ENCODE measurements at regions not wholly inside any gene's neighbourhood (a gene's known extent, or its start where the extent isn't known, plus 50 kb on each side); places are given as distances from the start of the nearest gene placed in this dataset.
"Not testable (repeated sequence)": the region's sequence is repeated elsewhere in the genome, so short reads cannot be mapped to it uniquely, and the experiment has no call there.

- DNase-seq (ENCODE audit: low read depth, low spot score) = not testable (repeated sequence)
These were observed 130.4 kb downstream of the PLCE1 start for GRCh38 chr10:94124147-94124546.

GRCh38 chr10:94125268-94125667 is 131.5 kb downstream of the PLCE1 start:
- DNase-seq (ENCODE audit: low read depth, low spot score) = not testable (repeated sequence)

- DNase-seq (ENCODE audit: low read depth, low spot score) = peak; percentile 78
These were observed 132.1 kb downstream of the PLCE1 start for GRCh38 chr10:94125856-94126255.

- DNase-seq (ENCODE audit: low read depth, low spot score) = peak; percentile 84
These were observed 135.8 kb downstream of the PLCE1 start for GRCh38 chr10:94129393-94130130.

DNA sequence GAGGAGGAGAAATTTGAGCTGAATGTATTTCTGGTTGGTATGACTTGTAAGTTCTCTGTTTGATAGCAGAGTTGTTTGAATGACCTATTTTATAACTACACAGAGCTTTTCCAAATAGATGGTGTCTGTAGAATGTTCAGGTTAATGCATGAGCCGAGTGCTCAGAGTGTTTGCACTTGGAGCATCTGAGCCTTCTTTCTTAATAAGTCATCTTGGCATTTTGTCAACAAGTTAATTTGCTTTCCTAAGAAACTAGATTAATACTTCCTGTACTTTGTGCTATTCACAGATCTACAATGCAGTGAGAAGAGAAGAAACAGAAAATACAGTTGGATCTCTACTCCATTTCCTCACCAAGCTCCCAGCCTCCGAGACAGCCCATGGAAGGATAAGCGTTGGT is 138.2 kb downstream of the PLCE1 start:
- peak; percentile 42 for DNase-seq (ENCODE audit: low read depth, low spot score)

- DNase-seq (ENCODE audit: low read depth, low spot score) = peak; percentile 71
These were observed 139.5 kb downstream of the PLCE1 start for GRCh38 chr10:94133239-94133638.

DNA sequence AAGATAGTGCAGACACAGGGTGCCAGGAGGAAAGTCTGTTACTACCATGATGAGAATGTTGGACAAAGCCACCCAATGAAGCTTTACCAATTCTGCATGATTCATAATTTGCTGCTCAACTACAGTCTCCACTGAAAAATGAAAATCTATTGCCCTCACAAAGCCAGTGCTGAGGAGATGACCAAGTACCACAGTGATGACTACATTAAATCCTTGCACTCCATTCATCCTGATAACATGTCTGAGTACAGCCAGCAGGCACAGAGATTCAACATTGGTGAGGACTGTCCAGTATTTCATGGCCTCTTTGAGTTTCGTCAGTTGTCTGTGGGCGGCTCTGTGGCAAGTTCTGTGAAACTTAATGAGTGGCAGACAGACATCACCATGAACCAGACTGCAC is 144.0 kb downstream of the PLCE1 start:
- DNase-seq (ENCODE audit: low read depth, low spot score) = no peak

GRCh38 chr10:94138391-94138790 is 144.7 kb downstream of the PLCE1 start:
- peak; percentile 7 for DNase-seq (ENCODE audit: low read depth, low spot score)

DNA sequence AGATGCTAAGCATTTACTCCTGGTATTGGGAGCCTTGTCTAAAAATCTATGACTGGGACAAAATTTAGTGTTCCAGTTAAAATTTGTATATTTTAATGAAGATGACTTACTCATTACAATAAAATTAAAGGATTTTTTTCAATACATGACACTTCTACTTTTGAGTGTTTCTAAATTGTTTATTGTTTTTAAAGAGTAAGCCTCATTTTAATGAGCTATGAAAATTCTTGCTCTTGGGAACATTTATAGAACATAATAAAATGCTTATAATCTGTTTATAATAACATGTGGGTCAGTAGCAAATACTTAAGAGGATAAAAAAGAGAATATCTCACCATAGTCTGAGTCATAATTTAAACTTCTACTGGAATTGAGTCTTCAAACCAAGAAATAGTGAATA is 149.5 kb downstream of the PLCE1 start:
- DNase-seq (ENCODE audit: low read depth, low spot score) = no peak

GRCh38 chr10:94146313-94146712 is 152.6 kb downstream of the PLCE1 start:
- no peak for DNase-seq (ENCODE audit: low read depth, low spot score)

DNA sequence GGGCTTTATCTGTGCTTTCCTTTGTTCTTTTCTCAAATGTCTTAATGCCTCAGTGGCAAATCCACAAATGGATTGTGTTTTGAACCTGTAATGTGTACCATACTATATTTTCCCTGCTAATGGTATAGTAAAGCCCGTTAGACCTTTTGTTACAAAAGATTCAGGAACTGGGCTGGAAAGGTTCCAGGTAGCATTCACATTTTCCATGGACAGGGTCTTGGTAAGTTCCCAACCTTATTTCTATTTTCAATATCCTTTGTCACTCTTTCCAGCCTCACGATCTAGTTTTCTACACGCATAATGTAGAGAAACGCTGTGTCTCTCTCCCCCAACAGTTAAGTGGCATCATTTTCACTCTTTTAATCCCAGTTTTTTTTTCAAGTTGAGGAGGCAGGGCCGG is 153.0 kb downstream of the PLCE1 start:
- DNase-seq (ENCODE audit: low read depth, low spot score) = no peak

GRCh38 chr10:94149702-94150101 is 156.0 kb downstream of the PLCE1 start:
- DNase-seq (ENCODE audit: low read depth, low spot score) = no peak

GRCh38 chr10:94150541-94151184 is 156.9 kb downstream of the PLCE1 start:
- no peak for DNase-seq (ENCODE audit: low read depth, low spot score)

DNA sequence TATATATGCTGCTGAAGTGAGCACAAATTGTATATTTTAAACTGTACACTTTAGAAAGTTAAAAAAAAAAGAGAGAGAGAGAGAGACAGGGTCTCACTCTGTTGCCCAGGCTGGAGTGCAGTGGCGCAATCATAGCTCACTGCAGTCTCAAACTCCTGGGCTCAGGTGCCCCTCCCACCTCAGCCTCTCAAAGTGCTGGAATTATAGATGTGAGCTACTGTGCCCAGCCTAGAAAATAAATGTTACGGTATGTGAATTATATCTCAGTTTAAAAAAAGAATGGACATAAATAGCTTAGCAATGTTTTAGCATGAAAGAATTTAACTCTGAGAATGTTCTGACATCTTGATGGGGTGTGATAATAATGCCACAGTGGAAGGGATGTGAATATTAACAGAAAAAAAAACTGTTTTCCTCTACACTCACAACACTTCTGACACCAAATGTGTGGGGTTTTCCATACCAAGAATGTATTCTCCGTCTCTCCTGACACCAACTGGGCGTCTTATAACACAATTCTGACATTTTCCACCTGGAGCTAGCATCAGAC is 162.1 kb downstream of the PLCE1 start:
- DNase-seq (ENCODE audit: low read depth, low spot score) = no peak

DNA sequence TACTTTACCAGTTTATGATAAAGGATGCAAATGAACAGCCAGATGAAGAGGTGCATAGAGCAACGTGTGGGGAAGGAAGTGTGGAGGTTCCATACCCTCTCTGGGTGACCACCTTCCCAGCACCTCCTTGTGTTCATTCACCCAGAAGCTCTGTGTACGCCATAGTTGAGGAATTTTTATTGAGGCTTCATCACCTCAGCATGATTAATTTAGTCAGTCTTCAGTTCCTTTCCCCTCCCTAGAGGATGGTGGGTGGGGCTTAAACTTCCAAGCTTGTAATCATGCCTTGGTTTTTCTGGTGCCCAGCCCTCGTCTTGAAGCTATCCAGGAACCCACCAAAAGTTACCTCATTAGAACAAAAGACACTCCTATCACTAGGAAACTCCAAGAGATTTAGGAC is 162.7 kb downstream of the PLCE1 start:
- DNase-seq (ENCODE audit: low read depth, low spot score) = no peak

GRCh38 chr10:94165158-94165611 is 171.5 kb downstream of the PLCE1 start:
- not testable (repeated sequence) for DNase-seq (ENCODE audit: low read depth, low spot score)

GRCh38 chr10:94172332-94172731 is 178.6 kb downstream of the PLCE1 start:
- DNase-seq (ENCODE audit: low read depth, low spot score) = no peak

GRCh38 chr10:94173594-94173993 is 179.9 kb downstream of the PLCE1 start:
- no peak for DNase-seq (ENCODE audit: low read depth, low spot score)

DNA sequence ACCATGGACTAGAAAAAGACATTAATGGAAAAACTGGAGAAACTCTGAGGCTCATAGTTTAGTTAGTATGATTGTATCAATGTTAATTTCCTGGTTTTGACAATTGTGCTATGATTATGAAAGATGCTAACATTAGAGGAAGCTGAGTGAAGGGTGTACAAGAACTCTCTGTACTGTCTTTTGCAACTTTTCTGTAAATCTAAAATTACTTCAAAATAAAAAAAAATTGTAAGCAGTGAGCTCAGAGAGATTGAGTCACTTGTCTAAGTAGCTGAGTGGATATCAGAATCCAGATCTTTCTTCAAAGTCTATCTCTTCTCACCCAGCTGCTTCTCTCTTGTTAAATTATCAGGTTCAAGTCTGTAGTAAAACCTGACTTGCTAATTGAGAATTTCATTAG is 181.1 kb downstream of the PLCE1 start:
- no peak for DNase-seq (ENCODE audit: low read depth, low spot score)

GRCh38 chr10:94178475-94179253 is 184.1 kb downstream of the NOC3L start:
- no peak for DNase-seq (ENCODE audit: low read depth, low spot score)

DNA sequence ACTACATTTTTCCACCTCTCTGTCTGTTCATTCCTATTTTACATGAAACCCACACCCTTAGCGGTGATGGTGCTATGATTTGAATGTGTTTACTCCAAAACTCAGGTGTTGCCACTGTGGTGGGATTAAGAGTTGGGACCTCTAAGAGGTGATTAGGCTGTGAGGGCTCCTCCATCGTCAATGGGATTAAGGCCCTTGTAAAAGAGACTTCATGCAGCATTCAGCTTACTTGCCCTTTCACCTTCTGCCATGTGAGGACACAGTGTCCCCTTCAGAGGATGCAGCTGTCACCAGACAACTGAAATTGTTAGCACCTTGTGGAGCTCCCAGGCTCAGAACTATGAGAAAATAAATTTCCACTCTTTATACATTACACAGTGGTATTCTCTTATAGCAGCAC is 182.2 kb downstream of the NOC3L start:
- DNase-seq (ENCODE audit: low read depth, low spot score) = no peak

- peak; percentile 83 for DNase-seq (ENCODE audit: low read depth, low spot score)
These were observed 179.0 kb downstream of the NOC3L start for GRCh38 chr10:94183666-94184264.

Data from astrocyte of the hippocampus (primary cell).